Uterus (tissue), 2 donors: ENCODE measurements at regions not wholly inside any gene's neighbourhood (a gene's known extent, or its start where the extent isn't known, plus 50 kb on each side); places are given as distances from the start of the nearest gene placed in this dataset.

Source experiments
- POLR2A ChIP-seq, 2 donors: fragments of 450-650 bp; IDR thresholded peaks; one replicate each; pipeline ENCODE4 v1.6.1; 2016; ENCODE audit warnings: antibody characterized with exemption in 2 of 2, mild to moderate bottlenecking in 1 of 2, moderate library complexity in 1 of 2
- TF ChIP-seq, protein P1 (sequence below), 4 experiments: fragments of 200-600 bp in 2 of 4; fragments of 450-650 bp in 2 of 4; sonication (generic) in 2 of 4; IDR thresholded peaks; one replicate each; pipeline ENCODE4 v1.5.1; 2016 to 2019; ENCODE audit warnings: antibody characterized with exemption in 4 of 4, mild to moderate bottlenecking in 2 of 4, moderate library complexity in 1 of 4

DNA sequence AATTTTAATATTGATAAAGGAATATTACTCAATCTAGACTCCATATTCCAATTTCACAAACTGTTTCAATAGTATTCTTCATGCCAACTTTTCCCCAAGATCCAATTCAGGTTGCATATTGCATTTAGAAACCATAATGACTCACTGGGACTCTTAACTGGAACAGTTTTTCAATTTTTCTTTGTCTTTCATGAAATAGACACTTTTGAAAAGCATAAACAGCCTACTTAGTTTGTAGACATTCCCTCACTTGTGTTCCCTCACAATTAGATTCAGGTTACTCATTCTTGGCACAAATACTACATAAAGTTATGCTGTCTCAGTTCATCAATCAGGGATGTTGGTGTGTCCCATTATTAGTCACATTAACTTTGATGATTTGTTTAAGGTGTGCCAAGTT is 1768.4 kb upstream of the PIK3C3 start:
- TF ChIP-seq, protein P1, sequence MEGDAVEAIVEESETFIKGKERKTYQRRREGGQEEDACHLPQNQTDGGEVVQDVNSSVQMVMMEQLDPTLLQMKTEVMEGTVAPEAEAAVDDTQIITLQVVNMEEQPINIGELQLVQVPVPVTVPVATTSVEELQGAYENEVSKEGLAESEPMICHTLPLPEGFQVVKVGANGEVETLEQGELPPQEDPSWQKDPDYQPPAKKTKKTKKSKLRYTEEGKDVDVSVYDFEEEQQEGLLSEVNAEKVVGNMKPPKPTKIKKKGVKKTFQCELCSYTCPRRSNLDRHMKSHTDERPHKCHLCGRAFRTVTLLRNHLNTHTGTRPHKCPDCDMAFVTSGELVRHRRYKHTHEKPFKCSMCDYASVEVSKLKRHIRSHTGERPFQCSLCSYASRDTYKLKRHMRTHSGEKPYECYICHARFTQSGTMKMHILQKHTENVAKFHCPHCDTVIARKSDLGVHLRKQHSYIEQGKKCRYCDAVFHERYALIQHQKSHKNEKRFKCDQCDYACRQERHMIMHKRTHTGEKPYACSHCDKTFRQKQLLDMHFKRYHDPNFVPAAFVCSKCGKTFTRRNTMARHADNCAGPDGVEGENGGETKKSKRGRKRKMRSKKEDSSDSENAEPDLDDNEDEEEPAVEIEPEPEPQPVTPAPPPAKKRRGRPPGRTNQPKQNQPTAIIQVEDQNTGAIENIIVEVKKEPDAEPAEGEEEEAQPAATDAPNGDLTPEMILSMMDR (IDR thresholded peaks at IDR 0.05) = no peak
- no peak for TF ChIP-seq POLR2A (IDR thresholded peaks at IDR 0.05)
